ENCODE measurements at regions not wholly inside any gene's neighbourhood (a gene's known extent, or its start where the extent isn't known, plus 50 kb on each side); places are given as distances from the start of the nearest gene placed in this dataset.

- no peak overlapping the region for H2BK20ac ChIP-seq (ENCODE audit: low read depth, low read length, poor library complexity, severe bottlenecking)
- H3K4me2 ChIP-seq (ENCODE audit: insufficient read depth, insufficient read length, low read length): no peak overlapping the region
- H2AFZ ChIP-seq (ENCODE audit: low read length): no peak overlapping the region
- no peak overlapping the region for H3K4me3 Mint-ChIP-seq
- H3K27ac Mint-ChIP-seq: no peak overlapping the region
- H2BK120ac ChIP-seq (ENCODE audit: low read depth, low read length, poor library complexity, severe bottlenecking): no peak overlapping the region
- H2BK15ac ChIP-seq (ENCODE audit: low read depth, low read length): no peak overlapping the region
- no peak overlapping the region for H3K27ac ChIP-seq (ENCODE audit: insufficient read length, low read depth, low read length)
- H3T11ph ChIP-seq (ENCODE audit: low read length): no peak overlapping the region
- WGBS (ENCODE audit: extremely low coverage, insufficient read length, low lambda C conversion rate): no CpG with 5 or more reads among the region's 5 CpGs
- H4K5ac ChIP-seq (ENCODE audit: insufficient read length, low read depth, low read length): no peak overlapping the region
- H3K79me1 ChIP-seq (ENCODE audit: insufficient read depth, low read depth, low read length, poor library complexity, severe bottlenecking): no peaks in the 10 kb centered on the region
- no peak for DNase-seq
- no peak overlapping the region for H3K18ac ChIP-seq (ENCODE audit: insufficient read length, low read depth, low read length)
- no peak overlapping the region for H3K23ac ChIP-seq (ENCODE audit: insufficient read length, low read depth, low read length)
- no peaks in the 10 kb centered on the region for H4K20me1 ChIP-seq (ENCODE audit: control insufficient read depth, insufficient read depth, insufficient read length)
- TF ChIP-seq CTCF (conservative IDR thresholded peaks at IDR 0.05): no peak
- no peak overlapping the region for H2AK5ac ChIP-seq (ENCODE audit: insufficient read length, low read length)
- H3K56ac ChIP-seq (ENCODE audit: insufficient read length, low read depth, low read length): no peak overlapping the region
- H3K9me3 ChIP-seq (ENCODE audit: control insufficient read depth, low read depth, low read length): no peaks in the 10 kb centered on the region
- H3K4me1 ChIP-seq (ENCODE audit: insufficient read depth, low read length): no peaks in the 10 kb centered on the region
- no peak overlapping the region for H2BK12ac ChIP-seq (ENCODE audit: insufficient read length, low read depth, low read length)
- H3K4me1 Mint-ChIP-seq: peaks cover 5 to 9% of the 10 kb centered on the region in 2 experiments
- H3K27me3 ChIP-seq (ENCODE audit: insufficient read depth, low read length): no peaks in the 10 kb centered on the region
- no peak overlapping the region for H4K8ac ChIP-seq (replicated peaks; ENCODE audit: insufficient read length, low read depth, low read length)
- H3K9ac ChIP-seq (ENCODE audit: extremely low read depth, insufficient read length, low read length): no peak overlapping the region
- H2BK5ac ChIP-seq (ENCODE audit: insufficient read length, low read length): no peak overlapping the region
- H3K79me2 ChIP-seq (ENCODE audit: insufficient read depth, low read length): no peaks in the 10 kb centered on the region
- peaks cover 2 to 4% (median 4%) of the 10 kb centered on the region in 3 experiments; a peak in 3 of 7 replicates for H3K36me3 Mint-ChIP-seq (ENCODE audit: insufficient read depth in 1 of 3, low read depth in 3 of 3)
- peaks cover 27% of the 10 kb centered on the region for H3K27me3 Mint-ChIP-seq (ENCODE audit: low read depth)
- no peak overlapping the region for H3K14ac ChIP-seq (ENCODE audit: insufficient read depth, low read length)
- no peaks in the 10 kb centered on the region for H3K23me2 ChIP-seq (ENCODE audit: insufficient read length, low read depth, low read length, poor library complexity, severe bottlenecking)
- H4K91ac ChIP-seq (ENCODE audit: insufficient read length, low read depth, low read length): no peak overlapping the region
- H3K4ac ChIP-seq (ENCODE audit: low read depth, low read length): no peak overlapping the region
- H3K9me3 Mint-ChIP-seq: peaks cover 6 to 9% of the 10 kb centered on the region in 2 experiments; a peak in 4 of 5 replicates
Measured at GRCh38 chr14:25136811-25137210, 86.9 kb upstream of the STXBP6 start.
